Forelimb muscle (tissue), 1 donor: ENCODE measurements at regions not wholly inside any gene's neighbourhood (a gene's known extent, or its start where the extent isn't known, plus 50 kb on each side); places are given as distances from the start of the nearest gene placed in this dataset.

Source experiments
- DNase-seq: peaks from one replicate; pipeline ENCODE4 v3.0.0-alpha.2; 2013; ENCODE audit warnings: low read depth

GRCh38 chr11:26777372-26777808 is 55.5 kb upstream of the SLC5A12 start:
- peak; percentile 90 for DNase-seq

GRCh38 chr11:26778000-26778757 is 56.3 kb upstream of the SLC5A12 start:
- DNase-seq: no peak

GRCh38 chr11:26779074-26779865 is 57.4 kb upstream of the SLC5A12 start:
- no peak for DNase-seq

DNA sequence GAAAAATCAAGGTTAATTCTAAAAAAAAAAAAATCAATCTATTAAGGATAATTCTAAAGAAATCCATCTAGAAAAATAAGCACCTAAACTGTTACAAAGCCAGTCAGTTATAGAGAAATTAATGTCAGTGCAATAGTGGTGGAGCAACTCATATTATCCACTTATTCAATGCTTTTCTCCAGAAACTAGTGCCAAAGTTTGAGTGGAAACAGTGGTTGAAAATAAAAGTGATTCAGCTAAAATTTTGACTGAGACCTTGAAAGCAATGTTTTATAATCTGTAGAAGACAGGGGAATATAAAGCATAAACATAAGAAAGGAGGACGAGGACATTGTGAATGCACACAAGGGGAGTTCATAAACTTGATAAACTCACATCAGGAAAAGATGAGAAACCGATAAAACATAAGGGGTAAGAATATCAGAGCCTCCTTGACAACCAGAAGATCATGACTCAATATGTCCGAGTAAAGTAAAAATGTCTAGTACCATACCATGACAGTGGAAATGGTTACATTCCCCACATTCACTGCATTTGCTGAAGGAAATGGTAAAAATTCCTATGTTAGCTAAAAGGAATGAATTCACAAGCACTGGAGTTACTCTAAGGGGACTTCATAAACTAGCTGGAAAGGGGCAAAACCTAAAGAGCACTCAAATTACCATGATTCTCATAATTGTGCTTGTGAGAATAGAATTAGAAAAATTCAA is 58.7 kb upstream of the SLC5A12 start:
- no peak for DNase-seq

DNA sequence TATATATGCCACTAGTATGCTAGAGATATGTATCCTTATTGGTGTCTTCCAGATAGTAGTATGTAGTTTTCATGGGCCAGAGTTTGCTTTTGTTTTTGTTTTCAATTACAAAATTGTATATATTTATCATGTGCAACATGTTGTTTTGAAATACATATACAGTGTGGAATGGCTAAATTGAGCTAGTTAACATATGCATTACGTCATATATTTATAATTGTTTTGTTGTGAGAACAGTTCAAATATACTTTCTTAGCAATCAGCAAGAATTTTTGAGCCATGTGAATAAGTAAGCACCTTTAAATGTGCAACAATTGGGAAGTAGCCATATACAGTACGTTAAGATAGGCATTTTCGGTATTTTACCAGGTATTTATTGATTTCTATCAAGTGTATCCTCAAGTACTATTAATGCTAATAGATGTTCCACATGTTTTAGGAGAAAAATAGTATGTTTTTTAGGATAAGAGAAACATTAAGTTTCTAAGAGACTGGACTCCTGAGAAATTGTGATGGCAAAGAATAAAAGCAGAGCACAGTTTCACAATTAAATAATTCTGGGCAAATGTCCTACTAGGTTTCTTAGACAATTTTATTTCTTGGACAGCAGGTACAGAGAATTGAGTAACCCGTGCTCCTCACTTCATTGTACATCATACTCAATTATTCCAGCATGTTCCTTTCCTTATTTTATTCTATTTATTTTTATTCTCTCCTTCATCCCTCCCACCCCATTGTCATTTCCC is 60.5 kb upstream of the SLC5A12 start:
- peak; percentile 80 for DNase-seq

- no peak for DNase-seq
Observed at GRCh38 chr11:26783997-26784396, 62.1 kb upstream of the SLC5A12 start.

DNA sequence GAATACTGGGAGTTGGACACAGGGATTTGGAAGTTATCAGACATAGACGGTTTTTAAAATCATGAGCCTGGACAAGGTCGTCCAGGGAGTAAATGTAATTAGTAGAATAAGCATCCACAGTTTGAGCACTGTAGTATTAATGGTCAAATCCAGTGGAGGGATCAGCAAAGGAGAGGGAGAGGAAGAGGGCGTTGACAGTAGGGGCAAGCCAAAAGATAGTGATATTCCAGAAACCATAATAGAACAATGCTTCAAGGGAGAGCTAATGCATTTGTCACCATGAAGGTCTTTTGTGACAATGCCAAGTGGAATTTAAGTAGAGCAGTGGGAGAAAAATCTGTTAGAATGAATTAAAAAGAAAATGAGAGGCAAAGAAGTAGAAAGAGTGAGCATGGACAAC is 68.9 kb upstream of the SLC5A12 start:
- no peak for DNase-seq

DNA sequence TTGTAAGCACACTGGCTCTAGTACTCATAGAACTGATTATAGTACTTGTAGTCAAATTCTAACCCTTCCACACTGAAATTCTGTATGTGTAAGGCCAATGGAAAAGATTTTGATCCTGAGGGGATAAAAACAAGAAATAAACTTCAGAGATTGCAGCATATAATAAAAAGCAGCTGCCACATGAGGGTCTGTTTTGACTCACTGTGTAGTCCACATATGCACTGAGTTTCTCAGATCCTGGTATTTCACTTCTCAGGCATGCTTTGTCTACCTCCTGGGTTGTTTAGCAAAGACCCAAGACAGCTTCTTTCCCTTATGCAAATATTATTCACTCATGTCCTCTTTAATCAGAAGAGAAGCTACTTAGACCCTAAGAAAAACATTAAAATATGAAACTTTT is 71.1 kb upstream of the SLC5A12 start:
- DNase-seq: no peak

DNA sequence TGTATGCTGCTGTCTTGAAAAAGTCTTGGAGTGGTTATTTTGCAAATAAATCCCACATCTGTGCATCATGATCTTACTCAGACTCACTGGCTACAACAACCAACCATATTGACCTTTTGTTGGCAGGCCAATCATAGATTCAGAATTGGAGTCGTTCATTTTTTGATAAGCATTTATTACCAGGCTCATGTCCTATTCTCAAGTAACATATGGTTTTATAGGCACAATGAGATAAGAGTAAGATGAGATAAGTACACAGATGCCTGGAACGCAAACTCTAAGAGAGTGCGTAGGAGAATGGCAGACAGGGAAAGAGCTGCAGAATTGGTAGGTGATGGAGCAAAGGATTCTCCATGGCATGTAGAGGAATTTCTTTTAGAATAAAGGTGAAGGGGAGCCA is 71.6 kb upstream of the SLC5A12 start:
- no peak for DNase-seq

- DNase-seq: no peak
Observed at GRCh38 chr11:26801601-26802000, 79.7 kb upstream of the SLC5A12 start.

DNA sequence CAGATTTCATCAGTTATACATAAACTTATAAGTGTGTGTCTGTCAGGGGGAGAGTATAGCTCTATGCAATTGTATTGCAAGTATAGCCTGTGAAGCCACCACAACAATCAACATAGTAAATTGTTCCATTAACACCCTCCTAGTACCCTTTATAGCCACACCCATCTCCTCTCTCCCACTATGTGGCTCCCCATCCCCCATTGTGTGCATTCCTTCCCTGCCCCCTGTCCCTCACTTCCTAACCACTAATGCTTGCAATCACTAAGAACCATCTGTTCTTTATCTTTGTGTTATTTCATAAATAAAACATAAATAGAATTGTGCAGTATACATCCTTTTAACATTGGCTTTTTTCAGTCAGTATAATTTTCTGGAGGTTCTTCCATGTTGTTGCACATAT is 83.1 kb upstream of the SLC5A12 start:
- DNase-seq: no peak

GRCh38 chr11:26806219-26806618 is 84.4 kb upstream of the SLC5A12 start:
- no peak for DNase-seq

DNA sequence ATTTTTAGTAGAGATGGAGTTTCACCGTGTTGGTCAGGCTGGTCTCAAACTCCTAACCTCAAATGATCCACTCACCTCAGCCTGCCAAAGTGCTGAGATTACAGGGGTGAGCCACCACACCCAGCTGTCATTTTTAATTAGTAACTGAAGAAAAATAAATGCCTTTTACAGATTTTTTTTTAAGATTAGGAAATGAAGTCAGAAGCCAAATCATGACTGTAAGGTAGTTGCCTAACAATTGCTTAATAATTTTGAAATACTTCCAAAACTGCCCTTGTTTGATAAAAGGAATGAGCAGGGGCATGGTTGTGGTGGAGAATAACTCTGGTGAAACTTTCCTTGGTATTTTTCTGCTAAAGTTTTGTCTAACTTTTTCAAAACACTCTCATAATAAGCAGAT is 98.9 kb upstream of the SLC5A12 start:
- no peak for DNase-seq

GRCh38 chr11:26823963-26824362 is 102.1 kb upstream of the SLC5A12 start:
- DNase-seq: no peak

GRCh38 chr11:26827567-26828081 is 105.8 kb upstream of the SLC5A12 start:
- DNase-seq: no peak

- DNase-seq: no peak
Observed at GRCh38 chr11:26828288-26828687, 106.4 kb upstream of the SLC5A12 start.

- DNase-seq: no peak
Observed at GRCh38 chr11:26830218-26830617, 108.4 kb upstream of the SLC5A12 start.

DNA sequence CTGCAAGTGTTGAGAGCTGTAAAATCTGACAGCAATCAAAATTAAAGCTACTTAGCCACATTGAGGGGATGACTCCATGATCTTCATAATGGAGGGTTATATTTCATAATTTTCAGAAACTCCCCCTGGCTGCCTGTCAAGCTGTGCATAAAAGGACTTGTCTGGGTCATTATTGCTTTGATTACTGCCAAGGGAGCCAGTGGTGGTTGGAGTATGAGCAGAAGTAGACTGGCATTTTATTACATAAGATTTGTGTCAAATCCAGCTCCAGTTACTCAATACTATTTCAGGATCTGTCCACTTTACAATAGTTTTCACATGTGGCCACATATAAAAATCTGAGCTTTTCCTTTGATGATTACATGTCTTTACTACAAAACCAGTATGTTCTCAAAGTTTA is 108.9 kb upstream of the SLC5A12 start:
- no peak for DNase-seq

GRCh38 chr11:26834601-26835000 is 112.7 kb upstream of the SLC5A12 start:
- DNase-seq: no peak

DNA sequence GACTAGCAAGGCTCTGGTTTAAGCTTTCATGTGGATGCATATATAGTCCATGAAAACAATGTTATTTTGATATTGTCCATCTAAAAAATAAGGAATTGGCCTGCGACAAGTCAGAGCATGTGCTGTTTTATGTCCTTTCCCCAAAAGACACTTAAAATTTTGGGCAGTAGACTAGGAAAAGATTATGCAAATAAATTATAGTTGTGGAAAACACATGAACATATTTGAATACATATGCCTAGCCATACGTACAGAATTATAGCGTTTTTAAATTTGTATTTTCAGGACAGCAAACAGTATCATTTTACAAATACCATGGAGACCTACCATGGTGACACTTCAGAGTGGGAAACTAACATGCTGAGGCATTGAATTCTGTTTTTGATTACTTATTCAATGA is 113.8 kb upstream of the SLC5A12 start:
- no peak for DNase-seq

DNA sequence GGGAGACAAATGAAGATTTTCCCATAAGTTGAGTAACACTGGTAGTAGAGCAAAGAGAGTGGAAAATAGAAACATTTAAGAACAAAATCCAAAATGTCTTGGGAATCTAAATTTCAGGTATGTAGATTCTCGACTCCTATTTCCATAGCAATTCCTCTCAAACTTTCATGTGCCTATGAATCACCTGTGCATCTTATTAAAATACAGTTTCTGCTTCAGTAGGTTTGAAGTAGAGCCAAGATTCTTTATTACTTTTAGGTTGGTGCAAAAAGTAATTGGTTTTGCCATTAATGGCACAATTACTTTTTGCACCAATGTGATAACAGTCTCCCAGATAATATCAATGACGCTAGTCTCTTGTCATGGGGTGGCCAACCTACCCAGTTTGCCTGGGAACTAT is 115.3 kb upstream of the SLC5A12 start:
- no peak for DNase-seq
